WTC11 (cell line): ENCODE measurements at regions not wholly inside any gene's neighbourhood (a gene's known extent, or its start where the extent isn't known, plus 50 kb on each side); places are given as distances from the start of the nearest gene placed in this dataset.

ENCODE experiments used
- ATAC-seq: fragments of 200-7000 bp; cut with Tn5 transposase; 2 replicates; pipeline ENCODE4 v1.10.0; 2021; ENCODE audit warnings: mild to moderate bottlenecking, moderate library complexity
- CTCF ChIA-PET: fragments of 300-600 bp; sonication (Branson Sonifier 250); formaldehyde crosslinking; loops from one replicate; lab custom pipeline; 2021; ENCODE audit warnings: antibody characterized with exemption; lab: Charles Lee
- POLR2A ChIA-PET: fragments of 350-600 bp; sonication (Branson Sonifier 250); formaldehyde crosslinking; loops from one replicate; lab custom pipeline; 2021; ENCODE audit warnings: antibody characterized with exemption; lab: Charles Lee
- DNase-seq: peaks from one replicate; pipeline ENCODE4 v3.0.0; 2021; ENCODE audit warnings: low spot score
- H3K27ac Mint-ChIP-seq: 2 replicates; pipeline ENCODE4 v1.8.0; 2021; ENCODE audit warnings: mixed read lengths
- H3K27me3 Mint-ChIP-seq: 2 replicates; pipeline ENCODE4 v1.8.0; 2021; ENCODE audit warnings: low read depth, mild to moderate bottlenecking, moderate library complexity, mixed read lengths
- H3K36me3 Mint-ChIP-seq: 2 replicates; pipeline ENCODE4 v1.8.0; 2021; ENCODE audit warnings: mixed read lengths
- H3K4me1 Mint-ChIP-seq: 2 replicates; pipeline ENCODE4 v1.8.0; 2022; ENCODE audit warnings: mixed read lengths
- H3K4me3 Mint-ChIP-seq: 2 replicates; pipeline ENCODE4 v1.8.0; 2021; ENCODE audit warnings: mild to moderate bottlenecking, moderate library complexity, mixed read lengths
- H3K9me3 Mint-ChIP-seq: 2 replicates; pipeline ENCODE4 v1.8.0; 2021; ENCODE audit warnings: mixed read lengths
- AFF4 ChIP-seq: sonication (generic); formaldehyde crosslinking; IDR thresholded peaks from 2 replicates; pipeline ENCODE4 v1.8.1; 2023; ENCODE audit warnings: mild to moderate bottlenecking, missing genetic modification reagents, borderline replicate concordance
- FOXJ3 ChIP-seq: sonication (generic); formaldehyde crosslinking; IDR thresholded peaks from 2 replicates; pipeline ENCODE4 v1.9.0; 2021; ENCODE audit warnings: missing genetic modification reagents, mild to moderate bottlenecking, borderline replicate concordance
- IRF2 ChIP-seq: sonication (generic); formaldehyde crosslinking; IDR thresholded peaks from 2 replicates; pipeline ENCODE4 v1.8.0; 2022; ENCODE audit warnings: low read depth, missing genetic modification reagents, borderline replicate concordance
- KAT7 ChIP-seq: sonication (generic); formaldehyde crosslinking; IDR thresholded peaks from 2 replicates; pipeline ENCODE4 v1.8.1; 2023; ENCODE audit warnings: missing genetic modification reagents, mild to moderate bottlenecking, borderline replicate concordance
- MLX ChIP-seq: sonication (generic); formaldehyde crosslinking; IDR thresholded peaks from 2 replicates; pipeline ENCODE4 v1.8.1; 2023; ENCODE audit warnings: mild to moderate bottlenecking, missing genetic modification reagents, moderate library complexity
- NFATC4 ChIP-seq: fragments of 250-450 bp; sonication (Bioruptor Pico); IDR thresholded peaks from 2 replicates; pipeline ENCODE4 v1.9.0; 2021; ENCODE audit warnings: mild to moderate bottlenecking
- NR1H2 ChIP-seq: sonication (generic); formaldehyde crosslinking; IDR thresholded peaks from 2 replicates; pipeline ENCODE4 v1.9.0; 2021; ENCODE audit warnings: mild to moderate bottlenecking, moderate library complexity, missing genetic modification reagents
- TP53 ChIP-seq: sonication (generic); formaldehyde crosslinking; IDR thresholded peaks from 2 replicates; pipeline ENCODE4 v1.8.1; 2023; ENCODE audit warnings: mild to moderate bottlenecking, missing genetic modification reagents
- ZNF317 ChIP-seq: sonication (generic); formaldehyde crosslinking; IDR thresholded peaks from 2 replicates; pipeline ENCODE4 v1.8.1; 2023; ENCODE audit warnings: low read depth, mild to moderate bottlenecking, moderate library complexity, missing genetic modification reagents, borderline replicate concordance
- ZNF425 ChIP-seq: fragments of 250-450 bp; sonication (Bioruptor Pico); conservative IDR thresholded peaks from 2 replicates; pipeline ENCODE4 v1.9.0; 2021; ENCODE audit warnings: mild to moderate bottlenecking
- ZNF532 ChIP-seq: fragments of 250-450 bp; sonication (Bioruptor Pico); IDR thresholded peaks from 2 replicates; pipeline ENCODE4 v1.9.0; 2021; ENCODE audit warnings: mild to moderate bottlenecking, borderline replicate concordance
- ZSCAN18 ChIP-seq: fragments of 250-450 bp; sonication (Bioruptor Pico); IDR thresholded peaks from 2 replicates; pipeline ENCODE4 v2.1.2; 2022; ENCODE audit warnings: mild to moderate bottlenecking, moderate library complexity

GRCh38 chr14:28102814-28103213 lies 663.8 kb upstream of the FOXG1 start (continued):
- no peak for TF ChIP-seq ZNF425 (CRISPR knock-in tag)

- peaks cover 58% of the 10 kb centered on the region for H3K27me3 Mint-ChIP-seq
- POLR2A ChIA-PET = no interaction called here
- no peak for ATAC-seq
- TF ChIP-seq FOXJ3 (CRISPR knock-in tag) (no peak), TP53 (no peak), NR1H2 (no peak), ZNF317 (CRISPR knock-in tag) (no peak), NFATC4 (CRISPR knock-in tag) (no peak), ZSCAN18 (CRISPR knock-in tag) (no peak), KAT7 (no peak), MLX (CRISPR knock-in tag) (no peak), AFF4 (CRISPR knock-in tag) (no peak), IRF2 (CRISPR knock-in tag) (no peak), ZNF532 (CRISPR knock-in tag) (no peak)
- TF ChIP-seq, all 79 proteins: peak for 0
- Mint-ChIP-seq H3K36me3 (no peaks in the 10 kb centered on the region), H3K4me1 (no peaks in the 10 kb centered on the region), H3K9me3 (no peaks in the 10 kb centered on the region), H3K4me3 (no peak overlapping the region), H3K27ac (no peak overlapping the region)
- DNase-seq = no peak
- CTCF ChIA-PET = no interaction called here
Measured at GRCh38 chr14:28113311-28113710, 653.3 kb upstream of the FOXG1 start.
